H1 (cell line): ENCODE measurements at regions not wholly inside any gene's neighbourhood (a gene's known extent, or its start where the extent isn't known, plus 50 kb on each side); places are given as distances from the start of the nearest gene placed in this dataset.

Source experiments
- HDAC2 ChIP-seq, 2 experiments: fragments of 300-600 bp in 1 of 2; sonication (generic) in 1 of 2; IDR thresholded peaks; 2 replicates each; pipeline ENCODE4 v1.6.1; 2011 to 2012; ENCODE audit warnings: low read depth in 2 of 2, low read length in 2 of 2, mild to moderate bottlenecking in 2 of 2, moderate library complexity in 2 of 2, borderline replicate concordance in 1 of 2, inconsistent platforms in 1 of 2
- SP4 ChIP-seq: IDR thresholded peaks from 2 replicates; pipeline ENCODE4 v1.6.1; 2012; ENCODE audit warnings: low read length, inconsistent platforms

- TF ChIP-seq HDAC2 (IDR thresholded peaks at IDR 0.05; ENCODE audit: borderline replicate concordance in 1 of 2, low read depth in 2 of 2, low read length in 2 of 2) (no peak), SP4 (no peak)
These were observed 248.1 kb upstream of the SALL3 start (continued) for GRCh38 chr18:78731398-78732032.
